Iris pigment epithelial cell (primary cell): ENCODE measurements at regions not wholly inside any gene's neighbourhood (a gene's known extent, or its start where the extent isn't known, plus 50 kb on each side); places are given as distances from the start of the nearest gene placed in this dataset.
A peak's percentile ranks its signal among the peaks of the same experiment; 100 is the strongest.

Experiments used
- DNase-seq: peaks from one replicate; pipeline ENCODE4 v3.0.0-alpha.2; 2011; ENCODE audit warnings: low read depth

DNA sequence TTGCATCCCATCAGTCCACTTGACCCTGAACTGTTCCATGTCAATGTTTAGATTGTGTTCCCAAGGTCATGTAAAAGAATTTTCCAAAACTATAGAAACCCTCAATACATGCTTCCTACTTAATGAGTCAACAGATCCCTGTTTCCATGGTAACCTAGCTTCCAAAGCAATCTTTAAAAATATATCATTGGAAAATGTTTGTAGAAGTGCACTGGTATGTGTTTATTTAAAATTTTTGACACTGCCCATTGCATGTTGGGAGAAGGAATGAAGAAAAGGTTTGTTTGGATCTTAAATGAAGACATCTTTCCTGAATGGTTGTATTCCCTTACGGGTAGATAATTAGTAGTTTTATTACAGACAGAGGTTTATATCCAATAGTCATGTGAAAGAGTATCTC is 345.3 kb downstream of the GABRG1 start:
- no peak for DNase-seq

DNA sequence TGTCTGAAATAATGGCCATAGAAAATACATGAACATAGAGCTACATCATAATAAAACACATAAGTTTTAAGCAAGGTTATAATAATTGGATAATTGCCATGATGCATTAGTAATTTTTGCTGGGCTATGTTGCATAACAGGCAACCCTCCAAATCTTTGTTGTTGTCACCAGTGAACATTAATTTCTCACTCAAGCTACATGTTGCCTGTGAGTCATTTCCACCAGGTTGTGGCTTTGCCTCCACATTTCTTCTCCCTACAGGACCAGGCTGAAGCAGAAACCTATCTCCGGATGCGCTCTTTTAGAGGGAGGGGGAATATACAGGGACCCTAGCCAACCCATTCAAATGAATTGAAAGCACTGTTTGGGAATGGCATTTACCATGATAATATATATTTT is 347.7 kb downstream of the GABRG1 start:
- peak; percentile 3 for DNase-seq

DNA sequence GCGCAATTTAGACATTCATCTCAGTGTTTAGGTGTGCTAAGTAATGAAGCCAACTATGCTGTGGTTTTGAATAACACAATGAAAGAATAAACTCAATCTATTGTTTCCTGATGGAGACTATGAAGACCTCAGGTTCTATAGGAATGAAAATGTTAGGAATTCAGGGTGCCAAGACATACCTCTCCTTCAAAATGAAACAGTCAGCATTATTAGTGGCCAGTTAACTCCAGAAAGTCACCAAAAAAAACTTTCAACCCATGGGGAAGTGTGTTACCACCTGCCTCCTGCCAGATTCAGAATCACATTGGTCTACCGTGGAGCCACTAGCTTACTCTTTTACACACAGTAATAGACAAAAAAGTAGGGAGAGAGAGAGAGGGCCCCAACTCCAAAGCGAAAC is 352.9 kb downstream of the GABRG1 start:
- no peak for DNase-seq

DNA sequence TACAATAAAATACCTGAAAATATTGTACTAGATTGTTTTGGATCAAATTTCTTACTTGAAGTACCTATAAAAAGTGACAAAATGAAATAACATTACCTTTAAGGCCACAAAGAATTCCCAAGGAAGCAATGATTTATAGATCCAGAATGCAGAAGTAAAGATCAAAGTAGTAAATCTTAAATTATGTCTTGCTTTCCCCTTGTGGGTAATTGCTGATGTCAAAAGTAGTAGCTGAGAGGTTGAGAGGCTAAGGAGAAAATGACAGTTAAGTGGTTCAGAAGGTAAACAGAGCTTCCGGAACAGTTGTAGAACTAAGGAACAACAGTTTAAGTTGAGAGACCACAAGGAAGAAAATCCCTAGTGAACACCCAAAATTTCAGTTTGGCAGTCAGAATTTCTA is 358.3 kb downstream of the GABRG1 start:
- DNase-seq: no peak

DNA sequence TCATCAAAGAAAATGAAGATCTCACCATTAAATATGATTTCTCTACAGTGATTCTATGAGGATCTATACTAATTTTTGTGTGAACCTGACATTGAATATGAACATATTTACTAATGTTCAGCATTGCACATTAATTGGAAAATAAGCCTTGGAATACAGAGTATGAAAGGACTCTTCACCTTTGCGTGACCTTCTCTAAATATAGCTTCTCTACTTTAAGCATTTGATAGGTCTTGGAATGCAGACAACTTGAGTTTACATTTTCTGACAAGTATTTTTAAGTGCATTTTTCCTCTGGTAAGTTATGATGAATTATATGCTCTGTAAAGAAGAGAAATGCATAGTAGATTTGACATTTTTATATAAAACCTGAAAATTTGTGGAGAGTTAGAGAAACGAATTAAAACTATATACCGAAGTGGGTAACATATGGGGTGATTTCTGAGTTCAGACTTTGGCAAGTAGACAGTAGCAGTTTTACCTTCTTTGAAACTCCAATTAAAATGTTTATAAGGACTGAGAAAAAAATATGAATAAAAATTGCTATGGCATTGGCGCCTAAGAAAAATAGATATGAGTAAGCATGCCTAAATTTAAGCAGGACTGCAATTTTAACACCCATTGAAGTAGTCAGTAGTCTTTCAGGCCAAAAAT is 371.9 kb downstream of the GABRG1 start:
- no peak for DNase-seq

DNA sequence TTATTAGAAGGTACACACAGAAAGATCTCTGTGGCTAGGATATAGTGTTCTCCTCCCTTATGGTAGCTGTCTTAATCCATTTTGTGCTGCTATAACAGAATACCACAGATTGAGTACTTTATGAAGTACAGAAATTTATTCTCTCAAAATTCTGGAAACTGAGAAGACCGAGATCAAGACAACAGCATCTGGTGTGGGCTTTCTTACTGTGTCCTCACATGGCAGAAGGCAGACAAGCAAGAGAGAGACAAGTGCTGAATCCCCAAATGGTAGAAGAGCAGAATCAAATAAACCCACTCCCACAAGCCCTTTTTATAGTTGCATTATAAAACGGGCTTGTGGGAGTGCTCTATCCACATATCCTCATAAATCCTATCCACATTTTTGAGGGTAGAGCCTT is 373.1 kb downstream of the GABRG1 start:
- no peak for DNase-seq

DNA sequence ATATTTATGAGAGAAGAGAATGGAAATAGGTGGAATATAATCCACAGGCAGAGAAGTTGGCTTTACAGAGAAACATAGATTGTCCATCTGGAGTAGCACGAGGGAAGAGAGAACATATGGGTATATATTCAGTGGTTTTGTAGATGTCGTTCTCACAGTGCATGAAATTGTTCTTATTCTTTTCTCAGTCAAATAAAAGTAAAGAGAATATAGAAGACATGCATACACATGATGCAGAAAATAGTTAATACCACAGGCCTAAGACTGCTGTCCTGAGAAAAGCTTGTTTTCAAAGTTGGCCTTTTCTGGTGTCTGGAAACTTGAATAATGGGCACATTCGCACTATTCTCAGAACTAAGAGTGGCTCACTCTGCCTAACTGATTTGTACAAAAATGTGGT is 378.1 kb downstream of the GABRG1 start:
- no peak for DNase-seq

DNA sequence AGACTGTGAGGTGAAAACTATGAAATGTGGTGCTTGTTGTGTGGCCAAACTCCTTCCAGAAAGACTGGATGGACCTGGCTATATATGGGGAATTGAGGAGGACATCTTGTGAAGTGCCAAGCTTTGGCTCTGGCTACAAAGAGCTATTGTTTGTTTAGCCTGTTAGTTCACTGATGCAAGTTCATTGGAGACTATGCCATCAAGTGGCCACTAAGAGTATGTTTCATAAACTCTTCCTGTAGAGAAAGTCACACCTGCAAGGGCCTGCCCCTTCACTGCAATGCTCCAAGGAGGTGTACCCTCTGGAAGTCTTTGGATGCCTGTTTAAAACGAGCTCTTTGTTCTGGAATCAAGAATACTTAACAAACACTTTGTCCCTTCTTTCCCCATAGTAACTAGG is 382.0 kb downstream of the GABRG1 start:
- DNase-seq: peak; percentile 1

DNA sequence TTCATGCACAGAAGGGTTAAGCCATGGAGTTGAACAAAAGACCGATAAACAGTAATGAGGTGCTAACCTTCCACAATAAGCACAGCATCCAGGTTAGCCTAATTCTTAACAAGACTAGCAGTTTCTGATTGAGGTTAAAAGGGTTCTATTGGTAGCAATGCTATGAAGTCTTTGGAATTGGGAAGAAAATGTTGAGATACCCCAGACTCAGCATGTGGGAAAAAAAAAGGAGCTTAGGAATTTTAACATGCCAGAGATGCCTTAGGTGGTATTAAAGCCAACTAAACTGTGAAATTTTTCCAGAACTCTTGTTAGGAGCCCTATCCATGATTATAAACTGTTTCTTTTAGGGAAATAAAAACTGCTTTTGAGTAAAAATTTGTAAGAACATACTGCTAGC is 391.7 kb downstream of the GABRG1 start:
- no peak for DNase-seq

DNA sequence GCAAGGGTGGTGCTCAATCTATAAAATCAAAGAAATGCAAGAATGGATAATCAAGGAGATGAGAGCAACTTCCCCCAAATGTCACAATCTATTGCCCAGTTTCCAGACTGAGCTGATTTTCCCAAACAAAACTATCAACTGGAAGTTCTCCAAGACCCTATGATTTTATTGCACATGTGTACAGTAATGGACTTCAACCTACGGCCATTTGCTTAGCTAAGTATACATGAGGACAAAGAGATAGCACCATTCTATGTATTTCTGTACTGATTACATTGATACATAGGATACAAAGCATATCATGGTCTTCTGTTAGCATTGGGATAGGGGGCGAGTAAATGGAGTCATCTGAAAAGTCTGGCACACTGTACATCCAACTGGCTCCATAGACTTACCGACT is 407.8 kb downstream of the GABRG1 start:
- DNase-seq: no peak

DNA sequence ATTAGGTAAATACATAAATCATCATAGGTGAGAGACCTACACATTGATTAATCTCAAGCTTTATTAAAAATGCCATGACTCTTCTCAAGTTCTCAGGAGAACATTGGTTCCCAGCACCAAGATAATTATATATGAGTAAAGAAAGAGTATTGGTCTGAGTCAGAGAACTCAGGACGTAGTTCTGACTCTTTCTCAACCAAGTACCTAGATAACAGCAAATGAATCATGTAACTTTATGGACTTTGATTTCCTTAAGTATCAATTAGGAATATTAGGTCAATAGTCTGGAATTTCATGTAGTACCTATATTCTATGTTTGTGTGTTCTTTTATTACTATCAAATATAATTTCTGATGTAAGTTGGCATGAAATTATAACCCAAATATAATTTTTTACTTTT is 409.9 kb downstream of the GABRG1 start:
- no peak for DNase-seq

DNA sequence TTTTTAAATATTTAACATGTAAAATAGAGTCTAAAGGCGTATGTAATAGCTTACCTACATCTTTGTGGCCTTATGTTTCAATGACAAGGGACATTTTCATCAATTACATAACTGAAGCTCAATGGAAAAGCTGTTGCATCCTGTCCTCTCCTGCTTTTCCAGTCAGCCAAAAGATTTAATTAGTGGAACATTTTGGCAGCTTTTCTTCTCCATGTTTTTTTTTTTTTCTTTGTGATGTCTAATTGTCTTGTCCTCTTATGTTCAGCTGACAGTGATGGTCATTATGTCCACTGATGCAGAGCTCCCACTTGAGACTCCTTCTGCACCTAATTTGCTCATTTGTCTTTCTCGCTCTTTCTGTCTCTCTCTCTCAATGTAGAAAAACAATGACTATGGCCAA is 422.2 kb downstream of the GABRG1 start:
- DNase-seq: no peak

DNA sequence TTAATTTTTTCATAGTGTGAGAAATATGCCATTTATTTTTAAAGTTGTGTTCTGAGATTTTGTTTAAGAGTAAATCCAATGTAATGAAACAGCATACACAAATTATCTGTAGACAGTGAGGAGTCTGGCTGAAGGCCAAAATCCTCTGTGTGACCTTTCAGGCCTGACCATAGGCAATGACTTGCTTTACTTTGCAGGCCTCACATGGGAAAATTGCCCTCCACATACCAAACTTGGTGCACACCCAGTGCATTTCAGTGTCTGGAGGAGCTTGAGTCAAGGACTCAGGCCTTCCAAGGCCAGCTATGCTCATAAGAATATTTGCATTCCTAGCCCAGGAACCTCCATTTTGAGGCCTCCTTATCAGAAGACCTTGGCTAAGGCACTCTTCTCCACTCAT is 430.1 kb downstream of the GABRG1 start:
- DNase-seq: no peak

DNA sequence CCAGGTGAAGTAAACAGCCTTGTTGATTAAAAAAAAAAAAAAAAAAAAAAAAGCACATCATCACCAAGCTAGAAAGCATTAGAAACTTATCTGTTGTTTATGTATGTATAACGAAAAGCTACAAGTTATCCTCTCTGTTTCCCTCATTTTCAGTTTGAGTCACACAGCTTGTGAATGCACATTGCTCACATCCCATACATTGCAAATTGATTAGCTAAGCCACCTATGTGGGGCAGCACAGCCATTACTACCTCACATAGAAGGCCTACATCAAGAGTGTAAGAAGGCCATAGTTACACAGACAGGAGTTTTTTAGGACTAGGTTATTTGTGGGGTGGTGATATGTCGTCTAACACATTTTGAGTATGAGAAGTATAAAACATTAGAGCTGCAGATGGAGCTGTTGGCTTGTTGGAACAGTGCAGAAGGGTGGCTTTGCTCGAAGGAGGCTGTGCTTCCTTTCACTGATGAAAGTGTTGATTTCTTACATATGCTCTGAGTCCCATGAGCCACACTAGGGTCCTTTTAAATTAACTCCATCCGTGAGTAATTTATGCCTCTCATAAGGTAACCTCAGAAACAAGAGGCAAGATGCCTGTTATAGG is 431.6 kb downstream of the GABRG1 start:
- no peak for DNase-seq

DNA sequence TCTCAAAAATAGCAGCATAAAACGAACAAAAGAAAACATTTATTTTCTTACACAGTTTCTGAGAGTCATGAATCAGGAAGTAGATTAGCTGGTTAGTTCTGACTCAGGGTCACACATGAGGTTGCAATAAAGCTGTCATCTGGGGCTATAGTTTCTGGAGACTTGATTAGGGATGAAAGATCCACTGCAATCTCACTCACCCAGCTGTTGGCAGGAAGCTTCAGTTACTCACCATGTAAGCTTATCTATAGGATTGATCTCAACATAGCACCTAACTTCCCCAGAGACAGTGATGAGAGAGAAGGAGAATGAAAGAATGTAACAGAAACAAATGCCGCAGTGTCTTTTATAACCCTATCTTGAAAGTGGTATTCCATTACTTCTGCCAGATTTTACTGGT is 435.5 kb downstream of the GABRG1 start:
- DNase-seq: no peak

DNA sequence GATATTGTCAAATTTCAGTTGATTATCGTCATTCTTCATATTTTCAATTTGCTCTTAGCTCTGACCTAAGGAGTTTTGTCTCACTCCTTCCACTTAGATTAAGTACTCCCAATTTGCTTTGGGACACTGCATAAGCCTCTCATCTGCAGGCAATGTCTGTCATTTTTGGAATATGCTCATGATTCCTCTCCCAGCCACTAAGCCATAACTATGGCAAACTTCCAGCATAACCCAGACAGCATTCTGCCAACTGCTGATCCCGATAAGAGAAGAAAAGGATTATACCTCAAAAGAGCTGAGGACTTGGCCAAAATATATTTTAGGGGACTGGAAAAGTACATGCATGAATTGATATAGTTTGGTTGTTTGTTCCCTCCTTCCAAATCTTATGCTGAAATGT is 444.4 kb downstream of the GABRG1 start:
- DNase-seq: no peak

DNA sequence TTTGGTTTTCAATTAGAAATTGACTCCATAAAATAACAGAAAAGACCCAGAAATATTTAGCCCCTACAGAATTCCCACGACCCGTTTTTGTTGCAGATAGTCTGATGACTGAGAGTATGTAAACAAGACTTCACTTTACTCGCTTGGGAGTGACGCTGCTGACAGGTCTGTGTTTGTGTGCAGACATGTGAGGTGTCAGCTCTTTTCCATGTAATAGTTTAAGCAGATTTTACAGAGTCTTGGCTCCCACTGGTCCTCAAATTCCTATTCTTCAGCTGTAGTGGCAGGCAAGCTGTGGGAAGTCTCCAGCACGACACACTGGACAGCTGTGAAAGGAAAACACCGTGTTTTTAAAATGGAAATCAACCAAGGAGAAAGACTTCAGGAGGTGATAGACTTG is 455.7 kb downstream of the GABRG1 start:
- DNase-seq: no peak

DNA sequence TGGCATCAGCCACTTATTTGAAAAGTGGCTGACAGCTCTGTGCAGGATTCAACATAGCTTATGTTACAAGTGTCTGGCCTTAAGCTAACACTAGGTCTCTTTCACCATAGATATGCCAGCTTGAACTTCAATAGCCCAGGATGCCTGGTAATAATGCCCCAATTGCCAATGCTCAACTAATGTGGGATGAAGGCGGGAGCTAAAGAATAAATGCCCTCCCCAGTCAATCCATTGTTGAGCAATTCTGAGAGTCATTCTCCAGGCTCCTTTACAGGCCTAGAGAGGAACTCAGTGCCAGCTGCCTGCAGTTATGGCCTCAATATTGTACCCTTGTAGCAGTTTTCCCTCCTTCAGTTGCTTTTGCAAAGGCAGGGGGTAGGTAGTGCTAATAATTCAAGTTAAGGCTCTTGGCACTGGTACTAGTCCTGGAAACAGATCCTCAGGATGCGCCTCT is 460.2 kb downstream of the GABRG1 start:
- DNase-seq: no peak

DNA sequence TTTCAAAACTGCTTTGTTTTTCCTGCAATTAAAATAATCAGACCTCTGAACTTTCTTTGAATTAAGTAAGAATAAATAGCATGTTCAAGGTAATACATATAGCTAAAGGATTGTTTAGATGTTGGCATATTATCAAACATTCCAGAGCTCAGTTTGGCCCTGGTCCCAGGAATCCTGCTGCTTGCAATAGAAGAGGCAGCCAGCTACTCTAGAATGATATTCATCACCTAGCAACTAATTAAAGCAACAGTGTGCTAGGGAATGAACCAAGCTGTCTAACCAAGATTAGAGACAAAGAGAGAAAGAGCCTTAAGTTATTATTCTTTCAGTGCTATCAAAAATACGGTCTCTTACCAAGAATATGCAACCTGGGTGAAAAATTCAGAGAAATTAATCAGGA is 460.9 kb downstream of the GABRG1 start:
- DNase-seq: peak; percentile 45

DNA sequence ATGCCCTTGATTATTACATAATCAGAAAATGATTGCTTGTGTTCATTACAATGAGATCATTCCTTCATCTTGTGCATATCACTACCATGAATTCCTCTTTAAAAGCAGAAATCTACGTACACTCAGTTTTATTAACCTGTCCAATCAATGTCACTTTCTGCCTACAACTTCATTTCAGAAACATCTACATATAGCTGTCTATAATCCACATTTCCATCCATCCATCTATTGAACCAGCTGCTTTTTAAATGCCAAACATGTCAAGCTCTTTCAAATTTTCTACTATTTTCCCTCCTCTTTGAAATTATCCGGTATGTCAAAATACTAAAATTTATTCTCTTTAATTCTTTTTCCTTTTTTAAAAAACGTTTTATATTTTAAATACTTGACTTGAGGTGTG is 462.0 kb downstream of the GABRG1 start:
- no peak for DNase-seq

DNA sequence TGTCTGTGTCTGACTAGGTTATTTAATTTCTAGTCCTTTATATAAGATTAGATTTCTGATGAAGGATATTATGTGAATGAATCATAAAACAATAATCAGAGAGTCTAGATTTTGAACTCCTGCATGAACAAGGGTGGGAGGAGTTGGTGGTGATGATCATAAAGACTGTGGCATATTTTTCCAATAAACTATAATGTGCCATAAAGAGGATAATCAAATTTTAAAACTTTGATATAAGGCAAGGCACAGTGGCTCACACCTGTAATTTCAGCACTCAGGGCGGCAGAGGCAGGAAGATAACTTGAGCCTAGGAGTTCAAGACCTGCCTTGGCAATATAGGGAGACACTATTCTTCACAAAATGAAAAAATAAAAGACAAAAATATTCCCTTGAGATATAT is 473.3 kb downstream of the GABRG1 start:
- no peak for DNase-seq

DNA sequence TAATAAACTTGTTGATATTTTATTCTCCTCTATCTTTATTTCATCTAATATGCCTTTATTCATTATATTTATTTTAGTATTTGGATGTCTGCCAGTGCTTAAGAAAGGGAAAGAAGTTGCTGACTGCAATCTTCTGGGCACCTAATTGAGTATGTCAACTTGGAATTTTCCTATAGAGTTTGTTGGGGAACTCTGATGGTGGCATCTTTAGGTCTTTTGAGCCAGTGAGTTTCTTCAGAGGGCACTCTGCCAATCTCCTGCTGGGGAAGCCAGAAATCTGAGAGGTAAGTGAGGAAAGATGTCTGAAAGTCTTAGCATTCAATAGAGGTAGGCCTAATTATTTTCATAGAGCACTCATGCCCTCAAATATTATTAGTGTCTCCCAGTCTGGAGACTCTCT is 475.0 kb downstream of the GABRG1 start:
- no peak for DNase-seq

DNA sequence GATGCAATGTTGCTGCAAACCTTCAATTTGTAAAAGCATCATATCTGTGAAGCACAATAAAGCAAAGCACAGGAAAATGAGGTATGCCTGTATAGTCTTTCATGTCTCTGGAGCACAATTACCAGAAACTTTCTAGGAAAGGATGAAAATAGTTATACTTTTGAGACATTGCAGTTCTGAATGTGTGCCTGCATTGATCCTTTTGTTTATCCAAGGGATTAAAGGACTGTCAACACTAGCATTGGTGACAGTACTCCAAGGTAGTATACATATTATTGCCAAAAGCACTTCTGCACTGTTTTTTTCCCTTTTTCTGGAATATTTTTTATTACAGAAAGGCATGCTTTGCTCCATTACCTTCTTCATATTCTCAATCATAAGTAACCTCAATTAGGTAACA is 476.0 kb downstream of the GABRG1 start:
- no peak for DNase-seq

DNA sequence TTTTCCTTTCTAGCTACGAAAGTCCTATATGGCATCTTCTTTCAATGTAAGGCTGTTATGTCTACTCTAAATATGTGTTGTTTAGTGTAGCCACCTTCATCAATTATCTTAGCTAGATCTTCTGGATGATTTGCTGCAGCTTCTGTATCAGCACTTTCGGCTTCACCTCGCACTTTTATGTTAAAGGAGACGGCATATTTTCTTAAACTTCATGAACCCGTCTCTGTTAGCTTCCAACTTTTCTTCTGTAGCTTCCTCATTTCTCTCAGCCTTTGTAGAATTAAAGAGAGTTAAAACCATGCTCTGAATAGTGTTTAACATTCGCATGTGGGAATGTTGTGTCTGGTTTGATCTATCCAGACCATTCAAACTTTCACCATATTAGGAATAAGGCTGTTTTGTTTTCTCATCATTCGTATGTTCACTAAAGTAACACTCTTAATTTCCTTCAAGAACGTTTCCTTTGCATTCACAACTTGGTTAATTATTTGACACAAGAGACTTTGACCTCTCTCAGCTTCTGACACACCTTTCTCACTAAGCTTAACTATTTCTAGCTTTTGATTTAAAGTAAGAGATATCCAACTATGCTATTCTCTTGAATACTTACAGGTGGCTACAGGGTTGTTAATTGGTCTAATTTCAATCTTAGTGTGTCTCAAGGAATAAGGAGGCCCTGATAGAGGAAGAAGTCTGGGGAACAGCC is 476.8 kb downstream of the GABRG1 start:
- no peak for DNase-seq
